ENCODE measurements at regions not wholly inside any gene's neighbourhood (a gene's known extent, or its start where the extent isn't known, plus 50 kb on each side); places are given as distances from the start of the nearest gene placed in this dataset.

DNA sequence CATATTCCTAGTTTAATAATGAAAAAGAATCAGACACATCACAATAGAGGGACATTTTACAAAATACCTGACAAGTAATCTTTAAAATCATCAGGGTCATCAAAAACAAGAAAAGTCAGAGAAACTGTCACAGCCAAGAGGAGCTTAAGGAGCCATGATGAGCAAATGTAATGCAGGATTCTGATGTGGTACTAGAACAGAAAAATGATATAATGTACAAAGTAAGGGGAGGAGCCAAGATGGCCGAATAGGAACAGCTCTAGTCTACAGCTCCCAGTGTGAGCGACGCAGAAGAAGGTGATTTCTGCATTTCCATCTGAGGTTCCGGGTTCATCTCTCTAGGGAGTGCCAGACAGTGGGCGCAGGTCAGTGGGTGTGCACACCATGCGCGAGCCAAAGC lies 198.0 kb upstream of the FAT3 start:
- TF ChIP-seq TEAD4 (CRISPR knock-in tag; IDR thresholded peaks at IDR 0.05): no peak
- TF ChIP-seq, protein P1, sequence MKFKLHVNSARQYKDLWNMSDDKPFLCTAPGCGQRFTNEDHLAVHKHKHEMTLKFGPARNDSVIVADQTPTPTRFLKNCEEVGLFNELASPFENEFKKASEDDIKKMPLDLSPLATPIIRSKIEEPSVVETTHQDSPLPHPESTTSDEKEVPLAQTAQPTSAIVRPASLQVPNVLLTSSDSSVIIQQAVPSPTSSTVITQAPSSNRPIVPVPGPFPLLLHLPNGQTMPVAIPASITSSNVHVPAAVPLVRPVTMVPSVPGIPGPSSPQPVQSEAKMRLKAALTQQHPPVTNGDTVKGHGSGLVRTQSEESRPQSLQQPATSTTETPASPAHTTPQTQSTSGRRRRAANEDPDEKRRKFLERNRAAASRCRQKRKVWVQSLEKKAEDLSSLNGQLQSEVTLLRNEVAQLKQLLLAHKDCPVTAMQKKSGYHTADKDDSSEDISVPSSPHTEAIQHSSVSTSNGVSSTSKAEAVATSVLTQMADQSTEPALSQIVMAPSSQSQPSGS (CRISPR knock-in tag; IDR thresholded peaks at IDR 0.05; ENCODE audit: borderline replicate concordance, low read depth): no peak
- TF ChIP-seq, protein P2, sequence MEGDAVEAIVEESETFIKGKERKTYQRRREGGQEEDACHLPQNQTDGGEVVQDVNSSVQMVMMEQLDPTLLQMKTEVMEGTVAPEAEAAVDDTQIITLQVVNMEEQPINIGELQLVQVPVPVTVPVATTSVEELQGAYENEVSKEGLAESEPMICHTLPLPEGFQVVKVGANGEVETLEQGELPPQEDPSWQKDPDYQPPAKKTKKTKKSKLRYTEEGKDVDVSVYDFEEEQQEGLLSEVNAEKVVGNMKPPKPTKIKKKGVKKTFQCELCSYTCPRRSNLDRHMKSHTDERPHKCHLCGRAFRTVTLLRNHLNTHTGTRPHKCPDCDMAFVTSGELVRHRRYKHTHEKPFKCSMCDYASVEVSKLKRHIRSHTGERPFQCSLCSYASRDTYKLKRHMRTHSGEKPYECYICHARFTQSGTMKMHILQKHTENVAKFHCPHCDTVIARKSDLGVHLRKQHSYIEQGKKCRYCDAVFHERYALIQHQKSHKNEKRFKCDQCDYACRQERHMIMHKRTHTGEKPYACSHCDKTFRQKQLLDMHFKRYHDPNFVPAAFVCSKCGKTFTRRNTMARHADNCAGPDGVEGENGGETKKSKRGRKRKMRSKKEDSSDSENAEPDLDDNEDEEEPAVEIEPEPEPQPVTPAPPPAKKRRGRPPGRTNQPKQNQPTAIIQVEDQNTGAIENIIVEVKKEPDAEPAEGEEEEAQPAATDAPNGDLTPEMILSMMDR (IDR thresholded peaks at IDR 0.05): no peak
- TF ChIP-seq, protein P3, sequence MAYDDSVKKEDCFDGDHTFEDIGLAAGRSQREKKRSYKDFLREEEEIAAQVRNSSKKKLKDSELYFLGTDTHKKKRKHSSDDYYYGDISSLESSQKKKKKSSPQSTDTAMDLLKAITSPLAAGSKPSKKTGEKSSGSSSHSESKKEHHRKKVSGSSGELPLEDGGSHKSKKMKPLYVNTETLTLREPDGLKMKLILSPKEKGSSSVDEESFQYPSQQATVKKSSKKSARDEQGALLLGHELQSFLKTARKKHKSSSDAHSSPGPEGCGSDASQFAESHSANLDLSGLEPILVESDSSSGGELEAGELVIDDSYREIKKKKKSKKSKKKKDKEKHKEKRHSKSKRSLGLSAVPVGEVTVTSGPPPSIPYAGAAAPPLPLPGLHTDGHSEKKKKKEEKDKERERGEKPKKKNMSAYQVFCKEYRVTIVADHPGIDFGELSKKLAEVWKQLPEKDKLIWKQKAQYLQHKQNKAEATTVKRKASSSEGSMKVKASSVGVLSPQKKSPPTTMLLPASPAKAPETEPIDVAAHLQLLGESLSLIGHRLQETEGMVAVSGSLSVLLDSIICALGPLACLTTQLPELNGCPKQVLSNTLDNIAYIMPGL (CRISPR knock-in tag; IDR thresholded peaks at IDR 0.05): no peak
